ENCODE measurements at regions not wholly inside any gene's neighbourhood (a gene's known extent, or its start where the extent isn't known, plus 50 kb on each side); places are given as distances from the start of the nearest gene placed in this dataset.

DNA sequence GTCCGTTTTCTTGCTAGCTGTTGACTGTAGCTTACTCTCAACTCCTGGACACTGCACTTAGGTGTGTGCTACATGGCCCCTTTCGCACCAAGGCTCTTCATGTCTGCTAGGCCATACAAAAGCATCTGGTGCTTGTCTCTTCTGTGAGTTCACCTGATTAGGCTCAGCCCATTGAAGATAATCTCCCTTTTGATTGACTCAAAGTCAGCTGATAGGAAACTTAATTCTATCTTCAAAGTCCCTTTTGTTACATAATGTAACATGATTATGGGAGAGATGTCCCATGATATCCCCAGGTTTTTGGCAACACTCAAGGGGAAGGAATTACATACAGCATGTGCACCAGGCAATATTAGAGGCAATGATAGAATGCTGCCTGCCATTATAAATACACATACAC, 263.0 kb upstream of the JAG1 start:
- CTCF ChIA-PET = interaction anchor here (0.9 to 1.0 kb wide), 3 partner anchors 19 to 264 kb away, joined by 3 read pairs; no protein-coding TSS in a partner anchor
- 0% methylated on average over 2 of the region's 2 CpGs for WGBS (ENCODE audit: insufficient coverage, insufficient replicate concordance, low lambda C conversion rate, missing lambda C conversion rate)
- POLR2A ChIA-PET = no interaction called here
- SMC1A ChIA-PET (ENCODE audit: uncharacterized antibody, unreplicated experiment) = interaction anchor here (0.9 kb wide), 1 partner anchor 10 kb away, joined by 3 read pairs; no protein-coding TSS in a partner anchor
- H3K4me1 ChIP-seq (ENCODE audit: control insufficient read depth, insufficient read depth, low read length) = peaks cover 9% of the 10 kb centered on the region
- in situ Hi-C loops (cut with MboI) (no loop called here), intact Hi-C loops (cut with micrococcal nuclease; ENCODE audit: unreplicated experiment) (no loop called here)
- H4K20me1 ChIP-seq (ENCODE audit: control insufficient read depth, insufficient read depth) = no peaks in the 10 kb centered on the region
- H3K79me2 ChIP-seq (ENCODE audit: control insufficient read depth, insufficient read depth, low read length) = no peaks in the 10 kb centered on the region
- H3K4me2 ChIP-seq (ENCODE audit: control insufficient read depth, insufficient read depth) = no peak overlapping the region
- no peaks in the 10 kb centered on the region for H3K9me3 ChIP-seq (replicated peaks; ENCODE audit: control insufficient read depth, insufficient read depth, low read length)
- DNase-seq (ENCODE audit: low read depth, low spot score) = no peak
- TF ChIP-seq HDGF (IDR thresholded peaks at IDR 0.05) (no peak), TCF7 (IDR thresholded peaks at IDR 0.05; ENCODE audit: borderline replicate concordance) (no peak), NR2C2 (IDR thresholded peaks at IDR 0.05; ENCODE audit: borderline replicate concordance, control insufficient read depth, insufficient read length, low read depth) (no peak), MTA3 (IDR thresholded peaks at IDR 0.05; ENCODE audit: borderline replicate concordance, low read length) (no peak), BCL11A (IDR thresholded peaks at IDR 0.05; ENCODE audit: low read depth, low read length) (no peak)
- TF ChIP-seq, protein P1, sequence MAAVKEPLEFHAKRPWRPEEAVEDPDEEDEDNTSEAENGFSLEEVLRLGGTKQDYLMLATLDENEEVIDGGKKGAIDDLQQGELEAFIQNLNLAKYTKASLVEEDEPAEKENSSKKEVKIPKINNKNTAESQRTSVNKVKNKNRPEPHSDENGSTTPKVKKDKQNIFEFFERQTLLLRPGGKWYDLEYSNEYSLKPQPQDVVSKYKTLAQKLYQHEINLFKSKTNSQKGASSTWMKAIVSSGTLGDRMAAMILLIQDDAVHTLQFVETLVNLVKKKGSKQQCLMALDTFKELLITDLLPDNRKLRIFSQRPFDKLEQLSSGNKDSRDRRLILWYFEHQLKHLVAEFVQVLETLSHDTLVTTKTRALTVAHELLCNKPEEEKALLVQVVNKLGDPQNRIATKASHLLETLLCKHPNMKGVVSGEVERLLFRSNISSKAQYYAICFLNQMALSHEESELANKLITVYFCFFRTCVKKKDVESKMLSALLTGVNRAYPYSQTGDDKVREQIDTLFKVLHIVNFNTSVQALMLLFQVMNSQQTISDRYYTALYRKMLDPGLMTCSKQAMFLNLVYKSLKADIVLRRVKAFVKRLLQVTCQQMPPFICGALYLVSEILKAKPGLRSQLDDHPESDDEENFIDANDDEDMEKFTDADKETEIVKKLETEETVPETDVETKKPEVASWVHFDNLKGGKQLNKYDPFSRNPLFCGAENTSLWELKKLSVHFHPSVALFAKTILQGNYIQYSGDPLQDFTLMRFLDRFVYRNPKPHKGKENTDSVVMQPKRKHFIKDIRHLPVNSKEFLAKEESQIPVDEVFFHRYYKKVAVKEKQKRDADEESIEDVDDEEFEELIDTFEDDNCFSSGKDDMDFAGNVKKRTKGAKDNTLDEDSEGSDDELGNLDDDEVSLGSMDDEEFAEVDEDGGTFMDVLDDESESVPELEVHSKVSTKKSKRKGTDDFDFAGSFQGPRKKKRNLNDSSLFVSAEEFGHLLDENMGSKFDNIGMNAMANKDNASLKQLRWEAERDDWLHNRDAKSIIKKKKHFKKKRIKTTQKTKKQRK (IDR thresholded peaks at IDR 0.05; ENCODE audit: low read depth, low read length) = no peak
- no peak overlapping the region for H3K27ac ChIP-seq (ENCODE audit: control insufficient read depth, insufficient read depth)
- no peak for FAIRE-seq
- no peak overlapping the region for H3K4me3 ChIP-seq
- H3K9ac ChIP-seq (ENCODE audit: control insufficient read depth, insufficient read depth, low read length) = no peak overlapping the region
- ATAC-seq = no peak
- RAD21 ChIA-PET (ENCODE audit: unreplicated experiment) = no interaction called here
- H2AFZ ChIP-seq (ENCODE audit: control insufficient read depth, low read depth, low read length) = no peak overlapping the region
- no TSS peak for BruUV-seq (replicated peaks)
- no peaks in the 10 kb centered on the region for H3K36me3 ChIP-seq (ENCODE audit: control insufficient read depth in 2 of 2, insufficient read depth in 2 of 2, low read length in 1 of 2)
- no peaks in the 10 kb centered on the region for H3K27me3 ChIP-seq (replicated peaks in 1 of 2; ENCODE audit: control insufficient read depth in 2 of 2, insufficient read depth in 2 of 2, low read length in 1 of 2)

Measured in GM12878 (cell line).